Occipital lobe (tissue), 1 donor: ENCODE measurements at regions not wholly inside any gene's neighbourhood (a gene's known extent, or its start where the extent isn't known, plus 50 kb on each side); places are given as distances from the start of the nearest gene placed in this dataset.
"Not testable (repeated sequence)": the region's sequence is repeated elsewhere in the genome, so short reads cannot be mapped to it uniquely, and the experiment has no call there.

Experiments
- DNase-seq: peaks from one replicate; lab custom pipeline; 2025; lab: John Stamatoyannopoulos, UW

GRCh38 chr3:106305127-106305526 is 436.3 kb upstream of the CBLB start:
- DNase-seq, result no peak

- DNase-seq, result no peak
These were observed 437.1 kb upstream of the CBLB start for GRCh38 chr3:106305882-106306435.

GRCh38 chr3:106309274-106309673 is 440.5 kb upstream of the CBLB start:
- DNase-seq, result no peak

GRCh38 chr3:106309798-106310197 is 441.0 kb upstream of the CBLB start:
- not testable (repeated sequence) for DNase-seq

- no peak for DNase-seq
These were observed 448.6 kb upstream of the CBLB start for GRCh38 chr3:106317141-106318055.

GRCh38 chr3:106321438-106321837 is 452.6 kb upstream of the CBLB start:
- DNase-seq, result not testable (repeated sequence)

- no peak for DNase-seq
These were observed 454.8 kb upstream of the CBLB start for GRCh38 chr3:106323586-106323985.

- DNase-seq, result no peak
These were observed 458.3 kb upstream of the CBLB start for GRCh38 chr3:106326941-106327695.

GRCh38 chr3:106327696-106328025 is 458.8 kb upstream of the CBLB start:
- no peak for DNase-seq

- DNase-seq, result no peak
These were observed 459.4 kb upstream of the CBLB start for GRCh38 chr3:106328224-106328623.

GRCh38 chr3:106329521-106329920 is 460.7 kb upstream of the CBLB start:
- no peak for DNase-seq

GRCh38 chr3:106331636-106332035 is 462.8 kb upstream of the CBLB start:
- DNase-seq, result no peak

GRCh38 chr3:106332129-106332528 is 463.3 kb upstream of the CBLB start:
- no peak for DNase-seq

- DNase-seq, result no peak
These were observed 464.1 kb upstream of the CBLB start for GRCh38 chr3:106332884-106333283.

GRCh38 chr3:106333911-106334618 is 465.3 kb upstream of the CBLB start:
- no peak for DNase-seq

GRCh38 chr3:106336619-106337018 is 467.8 kb upstream of the CBLB start:
- DNase-seq, result no peak

GRCh38 chr3:106337116-106337515 is 468.3 kb upstream of the CBLB start:
- DNase-seq, result no peak

GRCh38 chr3:106338582-106339214 is 469.9 kb upstream of the CBLB start:
- no peak for DNase-seq

- DNase-seq, result no peak
These were observed 470.7 kb upstream of the CBLB start for GRCh38 chr3:106339551-106339950.

- no peak for DNase-seq
These were observed 472.3 kb upstream of the CBLB start for GRCh38 chr3:106341087-106341486.

- no peak for DNase-seq
These were observed 472.9 kb upstream of the CBLB start for GRCh38 chr3:106341586-106342162.
